GM21390 (cell line): ENCODE measurements at regions not wholly inside any gene's neighbourhood (a gene's known extent, or its start where the extent isn't known, plus 50 kb on each side); places are given as distances from the start of the nearest gene placed in this dataset.
"Not testable (repeated sequence)": the region's sequence is repeated elsewhere in the genome, so short reads cannot be mapped to it uniquely, and the experiment has no call there.

ENCODE experiments used
- ATAC-seq: cut with Tn5 transposase; IDR thresholded peaks from one replicate; pipeline ENCODE4 v1.9.1; 2021; ENCODE audit not compliant: unreplicated experiment

DNA sequence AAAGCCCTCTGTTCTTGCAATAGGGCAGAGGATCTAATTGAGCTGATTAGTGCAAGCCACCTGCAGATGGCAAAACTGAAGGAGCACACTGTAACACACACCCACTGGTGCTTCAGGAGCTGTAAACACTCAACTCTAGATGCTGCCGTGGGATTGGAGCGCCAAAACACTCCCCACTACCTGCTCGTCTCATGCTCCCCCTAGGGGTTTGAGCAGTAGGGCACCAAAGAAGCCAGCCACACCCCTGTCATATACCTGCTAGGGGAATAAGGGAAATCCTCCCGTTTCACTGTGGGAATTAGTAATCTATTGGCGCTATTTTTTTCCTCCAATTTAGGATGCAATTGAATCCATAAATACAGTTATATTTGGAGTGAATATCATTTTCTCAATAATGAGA lies 360.2 kb downstream of the GLUD2 start:
- ATAC-seq = no peak

- ATAC-seq = not testable (repeated sequence)
These were observed 384.1 kb downstream of the GLUD2 start for GRCh38 chrX:121431514-121431913.

DNA sequence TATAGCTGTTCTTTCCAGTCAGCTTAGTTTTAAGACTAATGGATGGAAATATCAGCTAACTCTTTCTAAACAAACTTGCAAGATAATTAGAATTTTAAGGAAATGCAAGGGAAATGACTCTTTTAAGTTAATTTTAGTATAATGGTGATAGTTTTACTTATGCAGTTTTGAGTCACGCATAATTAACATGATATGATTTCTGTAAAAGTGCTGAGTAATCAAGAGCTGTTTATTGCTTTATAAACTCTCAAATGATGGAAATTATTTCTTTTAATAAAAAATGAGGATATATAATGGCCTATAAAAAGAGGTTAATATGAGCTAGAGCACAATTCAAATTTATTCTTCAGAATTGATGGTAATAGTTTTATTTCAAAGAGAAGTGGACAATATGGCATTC lies 385.9 kb downstream of the GLUD2 start:
- ATAC-seq = no peak

DNA sequence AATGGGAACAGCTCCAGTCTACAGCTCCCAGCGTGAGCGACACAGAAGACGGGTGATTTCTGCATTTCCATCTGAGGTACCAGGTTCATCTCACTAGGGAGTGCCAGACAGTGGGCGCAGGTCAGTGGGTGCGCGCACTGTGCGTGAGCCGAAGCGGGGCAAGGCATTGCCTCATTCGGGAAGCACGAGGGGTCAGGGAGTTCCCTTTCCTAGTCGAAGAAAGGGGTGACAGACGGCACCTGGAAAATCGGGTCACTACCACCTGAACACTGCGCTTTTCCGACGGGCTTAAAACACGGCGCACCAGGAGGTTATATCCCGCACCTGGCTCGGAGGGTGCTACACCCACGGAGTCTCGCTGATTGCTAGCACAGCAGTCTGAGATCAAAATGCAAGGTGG lies 390.3 kb downstream of the GLUD2 start:
- not testable (repeated sequence) for ATAC-seq

DNA sequence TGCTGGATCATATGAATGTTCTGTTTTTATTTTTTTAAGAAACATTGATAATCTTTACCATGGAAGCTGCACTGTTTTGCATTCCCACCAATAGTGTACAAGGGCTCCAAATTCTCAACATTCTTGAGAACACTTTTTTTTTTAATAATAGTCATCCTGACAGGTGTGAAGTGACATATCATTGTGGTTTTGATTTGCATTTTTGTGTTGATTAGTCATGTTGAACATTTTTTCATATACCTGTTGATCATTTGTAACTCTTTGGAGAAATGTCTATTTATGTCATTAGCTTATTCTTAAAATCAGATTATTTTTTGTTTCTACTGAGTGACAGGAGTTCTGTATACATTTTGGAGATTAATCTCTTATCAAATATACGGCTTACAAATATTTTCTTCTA lies 408.5 kb downstream of the GLUD2 start:
- peak; percentile 50 for ATAC-seq

- peak; percentile 94 for ATAC-seq
These were observed 408.9 kb downstream of the GLUD2 start for GRCh38 chrX:121456315-121456714.

GRCh38 chrX:121457096-121457495 lies 409.7 kb downstream of the GLUD2 start:
- ATAC-seq = no peak

- ATAC-seq = no peak
These were observed 432.0 kb downstream of the GLUD2 start for GRCh38 chrX:121479406-121479805.

DNA sequence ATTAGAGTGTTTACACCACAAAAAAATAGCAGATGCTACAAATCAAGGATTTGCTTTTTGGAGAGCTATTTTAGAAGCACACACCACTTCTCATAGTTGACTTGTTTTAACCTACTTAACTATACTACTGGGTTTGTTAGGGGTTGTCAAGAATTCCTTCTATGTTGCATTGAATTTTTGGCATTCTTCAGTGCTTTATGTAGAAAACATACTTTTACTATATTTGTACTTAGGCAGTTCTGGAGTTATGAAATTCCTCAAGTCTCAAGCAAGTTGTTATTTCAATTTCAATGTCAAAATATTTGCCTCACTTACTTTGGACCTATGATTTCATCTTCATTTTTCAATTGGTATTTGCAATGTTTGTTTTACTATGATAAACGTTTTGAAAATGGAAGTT lies 449.6 kb downstream of the GLUD2 start:
- ATAC-seq = no peak

GRCh38 chrX:121504153-121504552 lies 456.7 kb downstream of the GLUD2 start:
- ATAC-seq = no peak

DNA sequence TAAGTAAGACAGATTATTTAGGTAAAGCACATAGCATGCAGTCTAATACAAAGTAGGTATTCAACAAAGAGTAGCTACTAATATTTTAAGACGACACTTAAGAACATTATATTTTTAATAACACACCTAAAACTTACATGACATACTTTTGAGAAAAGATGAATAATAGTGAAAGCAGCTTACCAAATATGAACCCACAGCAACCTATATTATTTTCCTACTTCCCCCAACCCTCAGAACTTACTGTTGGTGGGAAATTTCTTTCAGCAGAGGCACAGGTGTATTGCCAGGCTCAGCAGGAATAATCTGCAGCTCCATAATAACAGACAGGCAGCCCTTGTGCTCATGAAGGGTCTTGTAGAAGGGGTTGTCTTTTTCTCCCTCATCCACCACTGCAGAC lies 498.9 kb downstream of the GLUD2 start:
- no peak for ATAC-seq

GRCh38 chrX:121558886-121559285 lies 511.5 kb downstream of the GLUD2 start:
- ATAC-seq = no peak

DNA sequence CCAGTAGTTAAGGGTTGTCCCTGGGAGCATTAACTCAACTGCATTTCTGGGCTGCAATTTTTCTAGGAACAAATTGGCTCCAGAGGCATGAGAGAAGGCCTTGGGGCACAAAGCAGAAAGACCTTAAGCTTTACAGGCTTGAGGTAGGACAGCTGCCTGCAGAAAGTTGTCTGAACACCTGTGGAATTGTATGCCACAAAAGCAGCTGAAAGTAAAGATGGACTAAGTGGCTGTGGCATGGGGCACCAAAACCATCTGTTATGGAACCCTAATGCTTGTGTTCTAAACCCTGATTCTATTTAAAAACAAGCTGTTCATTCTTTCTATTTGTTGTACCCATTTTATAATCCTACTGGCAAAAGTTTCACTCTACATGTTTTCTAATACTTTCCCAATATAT lies 515.2 kb downstream of the GLUD2 start:
- ATAC-seq = no peak

DNA sequence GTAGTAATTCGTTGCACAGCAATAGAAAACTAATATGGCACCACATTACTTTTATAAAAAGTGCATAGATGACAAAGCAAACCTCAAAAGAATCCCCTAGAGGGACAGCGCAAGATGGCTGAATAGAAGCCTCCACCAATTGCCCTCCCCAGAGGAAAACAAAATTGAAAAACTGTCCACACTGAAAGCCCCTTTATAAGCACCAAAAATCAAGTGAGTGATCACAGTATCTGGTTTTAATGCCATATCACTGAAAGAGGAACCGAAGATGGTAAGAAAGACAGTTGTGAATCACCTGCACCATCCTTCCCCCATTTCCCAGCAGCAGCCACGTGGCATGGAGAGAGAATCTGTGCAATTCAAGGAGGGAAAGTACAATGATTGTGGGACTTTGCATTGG lies 522.2 kb downstream of the GLUD2 start:
- ATAC-seq = peak; percentile 85

- peak; percentile 63 for ATAC-seq
These were observed 522.8 kb downstream of the GLUD2 start for GRCh38 chrX:121570072-121570841.

- no peak for ATAC-seq
These were observed 523.9 kb downstream of the GLUD2 start for GRCh38 chrX:121571333-121571732.

DNA sequence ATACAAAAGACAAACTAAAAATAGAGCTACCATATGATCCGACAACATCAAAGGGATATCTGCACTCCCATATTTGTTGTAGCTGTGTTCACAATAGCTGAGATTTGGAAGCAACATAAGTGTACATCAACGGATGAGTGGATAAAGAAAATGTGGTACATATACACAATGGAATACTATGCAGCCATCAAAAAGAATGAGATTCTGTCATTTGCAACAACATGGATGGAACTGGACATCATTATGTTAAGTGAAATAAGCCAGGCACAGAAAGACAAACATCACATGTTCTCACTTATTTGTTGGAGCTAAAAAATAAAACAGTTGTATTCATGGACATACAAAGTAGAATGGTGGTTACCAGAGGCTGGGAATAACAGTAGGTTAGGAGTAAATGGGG lies 527.0 kb downstream of the GLUD2 start:
- ATAC-seq = not testable (repeated sequence)

GRCh38 chrX:121579016-121579760 lies 531.8 kb downstream of the GLUD2 start:
- peak; percentile 90 for ATAC-seq

DNA sequence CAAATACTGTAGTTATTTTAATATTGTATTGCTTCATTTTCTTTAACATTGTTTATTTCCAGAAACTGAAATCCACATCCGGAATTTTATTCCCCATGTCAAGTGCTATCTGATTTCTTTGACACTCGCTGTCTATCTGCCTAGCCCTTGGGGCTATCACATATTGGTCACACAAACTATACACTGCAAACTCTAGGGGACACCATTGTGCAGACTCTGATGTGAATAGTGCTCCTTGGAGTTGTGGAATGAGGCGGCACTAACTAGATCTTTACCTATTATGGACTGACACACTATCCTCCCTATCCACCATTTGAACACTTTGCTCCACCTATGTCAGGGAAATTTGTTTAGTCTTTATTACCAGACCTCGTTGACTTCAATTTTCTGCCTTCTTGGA lies 534.5 kb downstream of the GLUD2 start:
- no peak for ATAC-seq

DNA sequence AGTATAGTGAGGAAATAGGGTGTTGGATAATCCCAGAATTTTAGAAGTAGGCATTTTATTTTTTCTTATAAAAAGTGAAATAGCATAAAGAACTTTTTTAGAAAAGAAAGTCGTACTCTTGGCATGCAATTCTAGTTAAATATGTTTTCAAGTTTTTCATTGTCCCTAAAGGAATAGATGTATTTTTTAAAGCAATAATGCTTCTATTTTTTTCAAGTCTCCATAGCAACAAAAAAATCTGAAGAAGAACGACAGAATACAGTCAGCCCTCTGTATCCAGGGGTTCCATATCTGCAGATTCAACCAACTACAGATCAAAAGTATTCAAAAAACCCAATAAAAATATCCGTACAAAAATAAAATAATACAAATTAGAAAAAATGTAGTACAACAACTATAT lies 538.2 kb downstream of the GLUD2 start:
- no peak for ATAC-seq

DNA sequence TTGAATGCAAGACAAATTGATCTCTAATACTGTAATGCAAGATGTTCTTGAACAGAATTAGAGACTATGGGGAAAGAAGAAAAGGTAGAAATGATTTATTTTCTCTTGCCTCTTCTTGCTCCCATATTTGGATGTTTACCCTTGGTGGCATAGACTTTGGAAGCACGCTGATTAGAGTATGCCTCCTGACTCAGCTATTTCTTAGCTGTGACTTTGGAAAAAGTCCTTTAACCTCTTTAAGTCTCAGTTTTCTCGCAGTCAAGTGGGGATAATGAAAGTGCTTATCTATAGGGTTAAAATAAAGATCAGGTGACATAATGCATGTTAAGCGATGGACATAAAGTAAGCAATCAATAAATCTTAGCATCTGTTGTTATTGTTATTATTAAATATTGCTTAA lies 545.5 kb downstream of the GLUD2 start:
- no peak for ATAC-seq

DNA sequence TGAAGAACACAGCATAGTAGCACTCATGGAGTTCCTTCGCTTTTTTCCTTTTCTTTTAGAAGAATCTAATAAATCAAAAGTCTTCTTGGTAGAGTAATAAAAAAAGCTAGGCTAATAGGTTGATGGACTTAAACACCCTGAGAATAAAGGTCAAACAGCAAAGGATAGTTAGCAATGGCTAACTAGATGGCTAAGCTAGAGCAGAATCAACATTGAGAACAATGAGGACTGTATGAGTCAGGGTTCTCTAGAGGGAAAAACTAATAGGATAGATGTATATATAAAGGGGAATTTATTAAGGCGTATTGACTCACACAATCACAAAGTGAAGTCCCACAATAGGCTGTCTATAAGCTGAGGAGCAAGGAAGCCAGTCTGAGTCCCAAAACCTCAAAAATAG lies 550.9 kb downstream of the GLUD2 start:
- ATAC-seq = no peak

GRCh38 chrX:121635141-121635540 lies 587.7 kb downstream of the GLUD2 start:
- ATAC-seq = no peak
